Adrenal gland (tissue), 9 donors: ENCODE measurements at regions not wholly inside any gene's neighbourhood (a gene's known extent, or its start where the extent isn't known, plus 50 kb on each side); places are given as distances from the start of the nearest gene placed in this dataset.

Experiments
- DNase-seq, 7 donors: peaks; one replicate each; pipeline ENCODE4 v3.0.0-alpha.2; 2019 to 2020
- H3K27ac ChIP-seq, 5 donors: fragments of 200-600 bp; sonication (generic) in 4 of 5; 1 replicate in 3 of 5; 2 replicates in 2 of 5; pipeline versions ENCODE4 v1.5.1 to v1.8.0; 2016 to 2020; ENCODE audit warnings: mild to moderate bottlenecking in 1 of 5
- H3K27me3 ChIP-seq: fragments of 200-600 bp; 2 replicates; pipeline ENCODE4 v1.8.0; 2021
- H3K36me3 ChIP-seq, 2 donors: fragments of 200-600 bp; replicated peaks in 1 of 2; 1 replicate in 1 of 2; 2 replicates in 1 of 2; pipeline versions ENCODE4 v1.5.1 to v1.8.0; 2018 to 2022
- H3K4me1 ChIP-seq, 2 donors: fragments of 200-600 bp; replicated peaks in 1 of 2; 1 replicate in 1 of 2; 2 replicates in 1 of 2; pipeline versions ENCODE4 v1.5.1 to v1.8.0; 2018 to 2021
- H3K4me3 ChIP-seq, 4 donors: fragments of 200-600 bp; sonication (generic) in 3 of 4; one replicate each; pipeline ENCODE4 v1.5.1; 2016 to 2018
- H3K9me3 ChIP-seq, 3 donors: fragments of 200-600 bp; sonication (generic) in 1 of 3; replicated peaks in 1 of 3; 1 replicate in 2 of 3; 2 replicates in 1 of 3; pipeline versions ENCODE4 v1.5.1 to v1.8.0; 2016 to 2021
- CTCF ChIP-seq, 6 experiments: fragments of 450-650 bp in 4 of 6; fragments of 200-600 bp in 2 of 6; sonication (generic) in 1 of 6; IDR thresholded peaks; 1 replicate in 5 of 6; 2 replicates in 1 of 6; pipeline versions ENCODE4 v1.5.1 to v1.8.0; 2016 to 2021; ENCODE audit warnings: antibody characterized with exemption in 6 of 6, mild to moderate bottlenecking in 2 of 6, moderate library complexity in 1 of 6
- POLR2A ChIP-seq, 2 donors: fragments of 450-650 bp; IDR thresholded peaks; one replicate each; pipeline ENCODE4 v1.6.1; 2017; ENCODE audit warnings: antibody characterized with exemption in 2 of 2, mild to moderate bottlenecking in 2 of 2, moderate library complexity in 1 of 2
- WGBS, 4 donors: extraction: QIAGEN DNeasy Blood & Tissue Kit in 2 of 4; methylation state at CpG; one replicate each; pipeline versions ENCODE4 v1.1.5 to v1.1.7; 2013 to 2017; 5-methylcytosine and 5-hydroxymethylcytosine counted together
- intact Hi-C, 2 donors: fragments of 100-400 bp; cut with DNase I; formaldehyde crosslinking; loops; one replicate each; pipeline versions ENCODE4 v1.14.1 to v1.15.0; 2022 to 2023
- donor health status: healthy with polysubstance abuse.
- donor health status: Bipolar disorder and iron deficiency.
- donor health status: DM: yes; HTN: yes; CAD: no.
- donor health status: DM: no; HTN: no; CAD: no.
- donor health status: DM: no; HTN: no; CAD: no.

DNA sequence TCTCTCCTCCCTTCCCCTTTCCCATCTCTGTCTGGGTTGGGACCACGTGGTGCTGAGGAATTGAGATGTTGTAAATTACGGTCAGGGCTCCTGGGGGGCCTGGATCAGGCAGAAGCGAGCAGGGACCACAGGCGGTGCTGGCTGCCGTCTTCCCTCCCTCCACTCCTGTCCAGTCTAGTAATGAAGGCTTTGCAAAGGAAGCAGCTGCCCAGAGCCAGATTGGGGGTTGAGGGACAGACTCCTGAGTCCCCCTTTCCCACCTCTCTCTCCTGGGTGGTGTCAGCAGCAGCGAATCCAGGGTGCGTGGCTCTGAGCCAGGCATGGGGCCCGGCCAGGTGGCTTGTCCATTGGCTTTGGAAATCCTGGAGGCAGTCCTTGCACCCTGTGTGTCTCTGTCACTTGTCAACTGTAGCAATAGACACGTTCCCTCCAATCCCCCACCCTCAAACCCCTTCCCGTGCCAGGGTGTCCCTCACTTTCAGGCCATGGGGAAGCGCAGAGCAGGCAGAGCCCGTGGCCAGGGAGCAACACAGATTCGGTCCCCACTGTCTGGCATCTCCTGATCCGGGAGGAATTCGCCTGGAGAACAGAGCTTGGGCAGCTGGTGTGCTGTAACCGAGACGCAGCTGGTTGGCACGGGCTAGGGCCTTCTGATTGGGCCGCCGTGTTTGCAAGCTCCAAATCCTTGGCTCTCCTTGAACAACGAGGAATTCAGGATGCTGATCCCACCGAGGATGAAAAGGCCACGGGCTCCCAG, 64.8 kb upstream of the WNT4 start:
- H3K4me3 ChIP-seq = no peak overlapping the region
- no peaks in the 10 kb centered on the region for H3K27me3 ChIP-seq
- intact Hi-C loops = no loop called here
- H3K36me3 ChIP-seq = no peaks in the 10 kb centered on the region
- TF ChIP-seq CTCF (IDR thresholded peaks at IDR 0.05) (no peak), POLR2A (IDR thresholded peaks at IDR 0.05) (no peak)
- H3K27ac ChIP-seq = no peak overlapping the region
- 61 to 77% (median 64%) methylated on average over 21 to 23 of the region's 23 CpGs for WGBS, 4 donors
- H3K9me3 ChIP-seq = no peaks in the 10 kb centered on the region
- peak in 1 of 7 donors; percentile 11 for DNase-seq
- H3K4me1 ChIP-seq = no peaks in the 10 kb centered on the region

DNA sequence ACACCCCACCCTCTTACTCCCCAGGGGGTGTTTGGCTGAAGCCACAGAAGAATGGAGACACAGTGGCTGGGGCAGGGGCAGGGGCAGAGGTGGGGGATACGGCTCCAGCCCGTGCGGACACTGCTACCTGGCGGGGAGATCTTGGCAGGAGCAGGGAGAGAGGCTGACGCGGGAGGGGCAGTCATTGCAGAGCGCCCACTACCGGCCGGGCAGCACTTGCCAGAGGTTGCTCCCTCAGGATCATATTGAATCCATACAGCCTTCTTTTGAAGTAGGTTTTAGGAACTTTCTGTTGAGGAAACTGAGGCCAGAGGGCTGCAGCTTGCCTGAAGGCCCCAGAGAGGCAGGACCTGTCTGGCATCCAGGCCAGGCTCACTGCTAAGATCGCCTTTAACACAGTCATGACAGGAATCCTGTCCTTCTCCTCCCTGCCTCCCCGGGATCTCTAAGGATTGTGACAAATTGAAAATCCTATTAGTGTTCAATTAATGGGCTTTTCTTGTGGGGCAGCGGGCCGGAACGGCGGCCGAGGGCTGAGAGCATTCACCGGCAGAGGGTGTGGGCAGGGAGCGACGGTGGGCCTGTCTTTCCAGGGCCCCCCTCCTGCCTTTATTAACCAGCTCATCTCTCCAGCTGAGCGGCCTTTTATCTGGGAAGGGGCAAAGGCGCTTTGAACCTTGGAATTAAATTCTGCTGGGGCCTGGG, 65.5 kb upstream of the WNT4 start:
- Histone ChIP-seq H3K27ac (no peak overlapping the region), H3K9me3 (no peaks in the 10 kb centered on the region), H3K36me3 (no peaks in the 10 kb centered on the region), H3K27me3 (no peaks in the 10 kb centered on the region), H3K4me1 (no peaks in the 10 kb centered on the region), H3K4me3 (no peak overlapping the region)
- DNase-seq = peak in 1 of 7 donors; percentile 7
- intact Hi-C loops = no loop called here
- 58 to 76% (median 70%) methylated on average over 14 to 21 of the region's 21 CpGs for WGBS, 4 donors
- TF ChIP-seq POLR2A (IDR thresholded peaks at IDR 0.05) (no peak), CTCF (IDR thresholded peaks at IDR 0.05) (no peak)

DNA sequence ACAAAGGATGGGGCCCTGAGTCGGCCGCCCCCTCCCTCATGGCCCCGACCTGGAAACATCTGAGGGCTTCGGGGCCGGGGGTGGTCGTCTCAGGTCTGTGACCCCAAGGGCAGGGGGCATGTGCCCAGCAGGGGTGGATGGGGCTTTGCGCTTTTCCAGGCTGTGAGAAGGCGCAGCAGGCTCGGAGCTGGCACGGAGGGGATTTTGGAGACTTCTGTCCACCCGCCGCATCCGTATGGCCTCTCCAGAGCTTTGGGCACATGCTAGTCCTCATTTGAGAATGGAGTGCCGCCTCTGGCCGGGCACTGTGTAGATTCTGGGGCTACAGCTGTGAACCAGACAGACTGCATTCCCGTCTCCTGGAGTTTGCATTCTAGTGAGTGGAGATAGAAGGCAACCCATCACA, 66.1 kb upstream of the WNT4 start:
- TF ChIP-seq POLR2A (IDR thresholded peaks at IDR 0.05) = no peak
- TF ChIP-seq CTCF (IDR thresholded peaks at IDR 0.05) = no peak
- peak in 1 of 7 donors; percentile 0 for DNase-seq
- H3K27ac ChIP-seq = no peak overlapping the region
- no peaks in the 10 kb centered on the region for H3K36me3 ChIP-seq
- intact Hi-C loops = no loop called here
- no peaks in the 10 kb centered on the region for H3K4me1 ChIP-seq
- H3K9me3 ChIP-seq = no peaks in the 10 kb centered on the region
- no peak overlapping the region for H3K4me3 ChIP-seq
- H3K27me3 ChIP-seq = no peaks in the 10 kb centered on the region
- 73 to 86% (median 73%) methylated on average over 10 to 16 of the region's 16 CpGs for WGBS, 4 donors

DNA sequence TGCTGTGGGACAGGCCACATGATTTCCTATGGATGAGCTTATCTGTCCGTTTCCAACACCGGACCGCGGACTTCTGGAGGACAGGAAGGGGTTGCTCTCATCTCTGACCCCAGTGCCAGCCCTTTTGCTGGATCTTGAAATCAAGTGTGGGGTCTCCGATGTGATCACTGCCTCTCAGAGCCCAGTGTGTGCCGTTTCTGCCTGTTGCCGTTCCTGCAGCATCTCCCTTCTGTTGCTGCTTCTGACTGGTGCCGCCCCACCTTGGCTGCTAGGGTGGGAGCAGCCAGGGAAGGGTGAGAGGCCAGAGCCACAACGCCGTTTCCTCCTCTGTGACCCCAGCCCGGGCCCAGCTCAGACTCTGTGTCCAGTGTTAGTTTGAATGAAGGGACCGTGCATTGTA, 67.3 kb upstream of the WNT4 start:
- H3K4me1 ChIP-seq = no peaks in the 10 kb centered on the region
- H3K27me3 ChIP-seq = no peaks in the 10 kb centered on the region

More for the DNA sequence above, 67.3 kb upstream of the WNT4 start:
- DNase-seq = peak in 1 of 7 donors; percentile 8
- WGBS, 4 donors = 59 to 76% (median 71%) methylated on average over 12 of the region's 12 CpGs
- intact Hi-C loops = loop anchor here in 1 of 2 donors (2.0 kb wide), 1 partner anchor 47 kb away; no protein-coding TSS in a partner anchor
- H3K9me3 ChIP-seq = no peaks in the 10 kb centered on the region
- TF ChIP-seq POLR2A (IDR thresholded peaks at IDR 0.05) (no peak), CTCF (IDR thresholded peaks at IDR 0.05) (no peak)
- H3K36me3 ChIP-seq = no peaks in the 10 kb centered on the region
- no peak overlapping the region for H3K4me3 ChIP-seq
- no peak overlapping the region for H3K27ac ChIP-seq
